Skin of body (tissue), 1 donor: ENCODE measurements at regions not wholly inside any gene's neighbourhood (a gene's known extent, or its start where the extent isn't known, plus 50 kb on each side); places are given as distances from the start of the nearest gene placed in this dataset.
A peak's percentile ranks its signal among the peaks of the same experiment; 100 is the strongest.

Experiments
- DNase-seq: peaks from one replicate; lab custom pipeline; 2025; lab: John Stamatoyannopoulos, UW

DNA sequence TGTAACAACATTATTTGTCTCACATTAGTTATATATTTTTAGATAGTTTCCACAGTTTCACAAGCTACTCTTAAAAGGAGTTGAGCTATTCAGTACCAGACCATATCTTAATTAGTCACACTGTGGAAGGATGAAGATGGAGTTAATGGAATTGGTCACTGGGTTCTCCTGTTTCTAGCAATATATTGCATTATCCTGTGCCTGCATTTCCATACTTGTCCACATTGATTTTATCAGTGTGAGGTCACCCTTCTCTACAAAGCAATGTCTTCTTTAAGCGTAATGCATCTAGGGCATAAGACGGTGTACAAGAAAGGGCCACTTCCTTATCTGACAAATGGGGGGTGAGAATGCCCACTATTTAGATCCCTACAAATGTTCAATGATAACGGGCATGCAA, 216.8 kb upstream of the TANK start:
- no peak for DNase-seq

DNA sequence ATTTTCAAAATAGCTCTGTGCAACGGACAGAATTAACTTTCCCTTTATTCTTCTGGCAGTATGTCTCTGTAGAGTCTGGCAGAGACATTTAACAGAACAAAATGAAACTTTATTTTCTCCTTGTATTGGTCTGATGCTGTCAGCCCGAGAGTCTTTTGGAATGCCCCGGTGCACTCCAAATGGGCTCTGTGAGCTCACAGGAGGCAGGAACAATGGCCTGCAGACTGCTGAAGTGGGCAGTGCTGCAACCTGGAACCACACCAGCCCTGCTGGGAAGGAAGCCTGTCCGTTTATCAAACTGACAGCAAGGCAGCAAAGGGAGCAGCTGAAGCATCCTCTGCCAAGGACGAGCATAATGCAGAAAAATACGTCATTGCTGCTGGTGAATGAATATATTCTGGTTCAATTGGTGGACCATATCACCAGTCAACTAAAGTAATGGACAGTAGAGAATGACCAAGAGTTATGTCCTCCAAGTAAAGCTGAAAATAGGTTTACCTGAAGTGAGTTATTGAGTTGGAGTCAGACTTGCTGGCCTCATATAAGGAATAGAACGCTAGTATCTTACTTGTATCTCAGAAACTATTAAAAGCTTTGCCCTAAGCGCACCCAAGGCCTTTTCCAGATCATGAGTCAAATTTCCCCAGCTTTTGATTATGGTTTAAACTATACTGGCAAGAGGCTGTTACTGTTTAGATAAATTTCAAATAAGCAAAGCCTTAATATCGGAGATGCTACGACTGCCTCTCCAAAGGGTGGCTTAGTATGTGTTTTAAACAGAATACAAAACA, 207.6 kb upstream of the TANK start:
- DNase-seq: peak; percentile 31

DNA sequence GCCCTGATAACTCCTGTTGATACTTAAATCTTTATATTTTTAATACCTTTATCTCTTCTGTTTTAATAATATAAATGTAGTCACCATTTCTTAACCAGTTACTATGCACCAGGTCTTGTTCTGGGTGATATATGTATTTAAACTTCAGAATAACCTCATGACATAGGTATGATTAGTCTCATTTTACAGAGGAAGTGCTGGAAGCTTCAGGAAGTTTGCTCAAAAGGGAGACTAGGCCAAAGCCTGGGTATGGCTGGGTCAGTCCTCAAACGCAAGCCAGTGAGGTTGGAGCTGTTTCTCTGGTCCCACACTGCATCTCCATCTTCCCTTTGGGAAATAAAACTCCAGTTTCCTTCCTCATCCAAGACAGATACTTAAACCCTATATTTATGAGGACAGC, 204.7 kb upstream of the TANK start:
- no peak for DNase-seq

DNA sequence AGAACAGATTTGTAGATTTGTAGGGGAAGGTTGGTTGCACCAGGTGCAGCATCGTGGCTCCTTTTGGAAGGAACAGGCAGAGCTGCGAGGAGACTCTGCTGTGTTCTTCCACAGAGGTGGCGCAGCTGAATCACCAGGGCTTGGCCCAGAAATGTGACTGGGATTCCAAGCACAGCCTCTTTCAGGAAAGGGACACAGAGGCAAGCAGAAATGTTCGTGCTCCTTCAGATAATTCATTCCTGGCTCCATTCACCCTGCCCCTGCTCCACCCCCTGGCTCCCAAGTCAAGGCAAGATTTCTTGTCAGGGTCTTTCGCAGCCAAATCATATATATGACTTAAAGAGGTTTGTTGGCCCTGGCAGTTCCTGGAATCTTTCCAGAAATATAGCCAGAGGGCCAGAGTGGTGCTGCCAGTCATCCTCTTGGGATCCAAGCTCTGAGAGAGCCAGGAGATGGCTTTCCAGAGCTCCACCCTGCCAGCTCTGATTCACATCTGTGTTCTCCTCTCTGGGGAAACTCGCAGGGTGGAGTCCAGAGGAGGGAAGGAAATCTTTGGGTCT, 203.9 kb upstream of the TANK start:
- DNase-seq: no peak

DNA sequence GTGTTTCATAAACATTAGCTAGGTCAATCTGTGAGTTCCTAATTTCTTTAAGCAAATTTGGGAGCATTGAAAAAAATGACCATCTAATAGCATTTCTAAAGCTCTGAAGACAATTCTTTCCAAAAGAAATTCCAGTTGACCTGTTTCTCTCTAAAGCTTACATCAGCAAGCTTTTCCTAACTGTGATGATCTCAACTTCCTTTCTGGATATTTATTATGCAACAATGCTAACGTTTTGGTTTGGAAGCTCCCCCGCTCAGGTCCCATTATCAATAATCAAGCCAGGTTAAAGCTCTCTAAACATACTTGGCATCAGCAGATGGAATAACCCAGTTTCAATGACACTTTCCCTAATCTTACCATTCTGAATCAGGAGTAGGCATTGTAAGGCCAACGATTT, 196.3 kb upstream of the TANK start:
- DNase-seq: no peak

DNA sequence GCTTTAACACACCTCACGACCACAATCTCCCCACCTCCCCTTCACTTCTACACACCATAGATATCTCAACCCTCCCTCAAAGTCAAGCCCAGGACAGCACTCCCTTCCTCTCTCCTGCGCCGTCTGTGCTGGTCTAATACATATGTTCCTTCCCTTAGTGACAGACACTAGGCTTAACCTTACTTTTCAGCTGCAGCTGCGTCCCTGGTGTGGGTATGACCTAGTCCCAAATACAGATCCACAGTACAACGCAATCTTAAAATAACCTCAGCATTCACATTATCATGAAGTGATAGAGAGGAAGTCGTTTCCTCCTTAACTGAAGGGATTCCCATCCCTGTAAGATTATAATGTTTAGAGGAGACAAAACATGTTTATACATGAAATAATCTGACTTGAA, 192.7 kb upstream of the TANK start:
- no peak for DNase-seq

DNA sequence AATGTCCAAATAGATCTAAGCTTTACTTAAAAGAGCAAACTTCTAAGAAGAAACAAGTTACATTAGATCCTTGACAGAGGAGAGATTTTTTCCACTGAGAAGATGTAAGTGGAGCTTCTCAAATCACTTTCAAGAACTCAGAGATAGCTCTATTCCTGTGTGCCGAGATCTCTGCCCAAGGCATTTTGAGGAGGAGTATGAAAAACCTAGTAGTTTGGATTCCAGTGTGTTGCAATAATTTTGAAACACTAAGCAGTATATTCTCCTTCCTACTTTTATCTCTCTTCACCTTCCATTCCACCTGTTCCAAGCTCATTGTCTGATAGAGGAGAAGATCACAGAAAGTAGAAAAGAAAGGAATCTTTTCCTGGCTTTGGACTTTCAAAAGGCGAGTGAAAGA, 192.0 kb upstream of the TANK start:
- no peak for DNase-seq

DNA sequence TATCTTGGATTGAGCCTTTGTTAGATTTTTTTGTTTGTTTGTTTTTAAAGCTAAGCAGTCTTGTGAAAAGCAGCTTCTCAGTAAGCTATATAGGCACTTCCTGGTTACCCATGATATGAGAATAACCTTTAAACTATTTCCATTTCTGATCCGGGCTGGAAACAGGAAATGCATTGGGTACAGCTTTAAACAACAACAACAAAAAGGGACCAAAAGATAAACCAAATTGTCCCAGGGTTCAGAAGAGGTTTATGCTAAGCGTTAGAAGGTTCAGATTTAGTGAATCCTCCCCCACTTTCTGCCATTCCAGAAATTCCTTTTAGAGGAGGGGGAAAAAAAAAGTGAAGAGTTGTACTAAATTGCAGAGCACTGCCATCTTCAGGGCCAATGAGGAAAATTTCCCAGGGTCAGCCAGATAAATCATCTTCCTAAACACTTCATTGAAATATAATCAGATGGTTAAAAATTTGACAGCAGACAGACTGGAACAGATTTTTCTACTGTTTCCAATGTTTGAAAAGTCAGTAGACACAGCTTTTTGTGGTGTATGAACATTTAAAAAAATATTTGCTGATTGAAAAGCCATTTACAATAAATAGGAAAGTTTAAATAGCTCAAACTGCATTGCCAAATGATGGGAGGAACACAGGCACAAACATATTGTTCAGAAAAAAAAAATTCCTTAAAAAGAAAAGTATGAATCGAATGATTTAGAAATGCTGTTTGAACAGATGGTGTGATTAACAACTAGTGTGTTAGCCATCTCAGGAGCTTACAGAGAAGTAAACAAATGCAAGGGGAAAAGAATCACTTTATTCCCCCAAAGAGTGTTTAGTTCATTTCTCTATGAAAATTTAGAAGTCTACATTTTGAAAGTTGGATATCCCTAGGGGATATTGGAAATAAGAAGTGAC, 189.9 kb upstream of the TANK start:
- DNase-seq: peak; percentile 93

DNA sequence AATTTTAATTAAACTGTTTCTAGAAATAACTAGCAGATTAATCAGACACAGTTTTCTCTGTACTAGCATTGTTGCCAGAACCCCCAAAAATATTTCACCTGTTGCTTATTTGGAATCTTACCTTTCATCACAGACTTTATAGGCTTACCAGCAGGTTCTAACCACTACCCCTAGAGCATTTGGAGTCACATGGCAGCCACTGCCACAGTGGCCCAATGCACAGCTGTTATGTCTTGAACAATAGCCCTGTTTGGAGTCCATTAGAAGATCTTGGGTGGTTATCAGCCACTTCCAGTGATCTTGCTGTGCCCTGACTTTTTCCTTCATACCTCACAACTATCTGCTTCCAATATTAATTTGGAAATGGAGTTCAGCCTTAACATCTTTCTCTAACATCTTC, 186.2 kb upstream of the TANK start:
- no peak for DNase-seq

DNA sequence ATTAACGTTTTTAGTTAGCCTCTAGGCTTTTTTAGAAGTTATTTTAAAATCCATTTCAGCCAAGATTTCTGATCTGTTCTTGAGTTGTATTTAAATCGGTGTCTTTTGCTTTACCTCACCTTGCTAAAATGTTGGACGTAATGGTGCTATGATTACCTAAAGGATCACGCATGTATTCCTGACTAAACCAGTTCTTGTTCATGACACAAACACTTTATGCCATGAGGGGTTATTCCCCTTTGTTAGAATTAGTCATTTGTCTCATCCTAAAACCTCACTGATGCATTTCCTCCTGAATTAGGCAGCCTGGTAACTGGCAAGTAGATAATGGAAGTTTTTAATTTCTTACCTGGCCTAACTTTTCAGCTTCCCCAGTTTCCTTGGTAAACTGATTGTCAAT, 185.4 kb upstream of the TANK start:
- no peak for DNase-seq

DNA sequence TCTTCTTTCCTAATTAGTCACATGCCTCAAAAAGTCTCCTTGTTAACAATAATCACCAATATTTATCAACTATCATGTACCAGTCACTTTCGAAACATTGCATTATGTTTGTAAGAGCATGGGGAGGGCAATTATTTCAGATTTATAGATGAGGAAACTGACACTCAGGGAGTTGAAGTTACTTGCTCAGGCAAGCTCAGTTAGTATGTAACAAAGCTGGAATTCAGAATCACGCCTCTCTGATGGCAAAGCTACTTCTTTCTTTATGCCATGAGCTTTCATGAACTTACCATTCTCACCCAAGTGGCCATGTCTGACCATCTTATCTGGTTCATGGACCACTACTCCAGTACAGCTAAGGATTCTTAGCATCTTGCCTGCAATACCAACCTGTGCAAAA, 183.4 kb upstream of the TANK start:
- DNase-seq: no peak

DNA sequence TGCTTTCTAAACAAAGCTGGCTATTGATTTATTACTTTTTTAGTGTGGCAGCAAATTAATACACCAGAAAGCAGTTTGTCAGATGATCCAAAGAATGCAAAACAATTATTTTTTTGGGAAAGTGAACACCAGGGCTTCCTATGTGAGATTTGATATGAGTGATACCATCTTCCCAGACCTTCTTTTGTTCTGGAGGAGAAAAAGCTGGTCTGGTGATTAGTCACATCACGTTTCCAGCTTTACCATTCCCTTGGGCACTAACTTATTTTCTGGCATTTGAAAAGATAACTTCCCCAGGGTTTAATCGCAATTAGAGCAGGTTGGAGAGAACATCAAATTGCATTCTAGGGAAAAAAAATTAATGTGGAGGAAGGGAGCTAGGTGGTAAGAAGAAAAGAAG, 182.9 kb upstream of the TANK start:
- no peak for DNase-seq

DNA sequence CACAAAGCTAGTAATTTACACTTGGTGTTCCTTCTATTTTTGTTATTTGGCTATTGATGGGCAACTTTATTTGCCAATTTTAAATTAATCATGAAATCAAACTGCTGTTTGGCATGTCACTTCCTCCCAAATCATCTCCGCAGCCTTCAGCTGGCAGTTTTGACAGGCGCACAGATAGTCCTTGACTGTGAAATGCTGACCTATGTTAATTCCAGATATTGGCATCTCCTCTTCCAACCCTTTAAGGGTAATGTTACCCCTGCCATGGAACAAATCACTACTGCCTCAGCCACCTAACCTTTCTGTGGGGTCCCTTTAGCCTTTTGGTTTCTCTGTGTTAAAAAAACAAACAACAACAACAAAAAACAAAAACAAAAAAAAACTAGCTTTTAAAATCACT, 182.4 kb upstream of the TANK start:
- DNase-seq: no peak

DNA sequence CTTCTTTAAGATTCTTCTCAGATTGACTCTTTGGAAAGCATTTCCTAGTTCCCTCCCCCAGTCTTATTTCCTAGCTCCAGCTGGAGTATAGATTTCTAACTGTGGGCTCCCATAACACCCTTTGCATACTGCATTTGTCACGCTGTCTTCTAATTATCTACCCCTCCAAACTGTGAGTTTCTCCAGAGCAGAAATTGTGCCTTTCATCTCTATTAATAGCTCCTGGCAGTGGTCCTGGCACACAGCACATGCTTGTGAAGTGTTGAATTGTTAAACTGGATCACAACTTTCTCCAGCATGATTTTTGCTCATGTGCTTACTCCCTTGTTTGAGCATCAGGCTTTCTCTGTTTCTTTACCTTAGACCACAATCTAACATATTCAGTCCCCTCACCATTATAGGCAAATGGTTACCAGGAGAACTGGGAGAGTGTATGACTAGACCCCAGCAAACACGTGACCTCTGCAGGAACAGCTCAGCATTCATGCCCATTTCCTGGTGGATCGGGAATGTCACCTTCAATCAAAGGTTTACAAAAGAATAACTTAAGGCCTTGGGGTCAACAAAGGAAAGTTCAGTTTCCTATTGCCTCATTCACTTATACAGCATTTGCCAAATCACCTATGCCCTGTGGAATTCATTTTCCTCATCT, 175.7 kb upstream of the TANK start:
- DNase-seq: peak; percentile 21

DNA sequence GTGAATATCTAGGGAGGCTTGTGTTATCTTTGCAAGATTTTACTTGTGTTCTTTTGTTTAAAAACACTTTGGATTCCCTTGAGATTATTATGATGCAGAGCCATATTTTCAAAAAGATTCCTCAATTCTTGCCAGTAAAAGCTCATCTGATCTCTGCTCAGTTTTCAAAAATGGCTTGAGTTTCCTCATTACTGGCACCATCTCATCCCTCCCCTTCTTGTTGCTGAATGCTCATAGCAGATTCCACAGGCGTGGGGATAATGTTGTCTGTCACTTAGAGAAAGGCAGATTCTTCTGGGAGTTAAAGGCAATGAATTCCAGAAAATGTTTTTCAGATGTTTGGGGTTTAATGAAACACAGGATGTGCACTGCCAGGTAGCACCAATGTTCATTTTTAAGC, 170.4 kb upstream of the TANK start:
- peak; percentile 50 for DNase-seq

DNA sequence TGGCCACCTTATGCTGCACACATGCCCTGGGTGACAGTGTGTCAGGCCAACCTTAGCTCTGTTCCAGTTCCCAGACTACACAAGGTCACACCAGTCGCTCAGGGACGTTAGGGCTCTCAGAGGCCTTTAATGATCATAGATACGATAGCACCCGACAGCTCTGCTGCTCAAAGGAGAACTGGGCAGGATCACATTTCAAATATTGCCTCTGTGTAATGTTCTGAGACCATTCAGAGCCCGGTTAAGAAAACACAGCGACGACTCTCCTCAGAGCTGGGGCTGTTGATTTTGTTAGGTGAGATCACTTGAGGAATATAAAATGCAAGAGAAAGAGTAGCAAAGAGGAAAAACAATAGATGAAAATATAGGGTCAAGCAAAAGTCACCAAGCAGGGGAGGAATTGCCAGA, 166.6 kb upstream of the TANK start:
- no peak for DNase-seq

DNA sequence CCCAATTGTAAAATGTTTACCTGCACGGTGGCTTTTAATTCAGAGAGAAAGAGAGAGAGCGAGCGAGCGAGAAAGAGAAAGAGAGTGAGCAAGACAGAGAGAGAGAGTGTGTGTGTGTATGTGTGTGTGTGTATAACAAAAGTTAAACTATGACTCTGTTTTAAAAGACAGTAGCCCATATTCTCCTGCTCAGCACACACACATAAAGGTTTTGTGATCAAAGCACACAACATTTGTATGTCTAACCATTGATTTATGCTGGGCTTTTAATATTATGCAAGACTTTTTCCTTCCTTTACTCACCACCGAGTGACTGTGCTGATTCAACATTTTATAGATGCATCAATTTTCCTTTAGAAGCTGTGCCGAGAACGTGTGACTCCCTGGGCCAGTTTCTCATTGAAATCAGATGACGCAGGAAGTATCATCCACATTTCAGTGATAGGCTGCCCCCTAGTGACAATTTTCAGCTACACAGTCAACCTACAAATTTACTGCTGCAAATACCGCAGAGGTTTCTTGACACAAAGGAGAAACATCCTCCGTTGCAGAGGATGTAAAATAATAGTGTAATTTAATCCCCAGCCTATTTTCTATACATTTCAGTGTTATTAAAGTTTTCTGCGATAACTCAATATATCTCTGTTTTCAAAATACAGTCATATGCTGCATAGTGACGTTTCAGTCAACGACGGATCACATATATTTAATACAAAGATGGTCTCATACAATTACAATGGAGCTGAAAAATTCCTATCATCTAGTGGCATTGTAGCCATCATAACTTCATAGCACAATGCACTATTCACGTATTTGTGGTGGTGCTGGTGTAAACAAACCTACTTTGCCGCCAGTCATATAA, 165.9 kb upstream of the TANK start:
- peak; percentile 90 for DNase-seq

DNA sequence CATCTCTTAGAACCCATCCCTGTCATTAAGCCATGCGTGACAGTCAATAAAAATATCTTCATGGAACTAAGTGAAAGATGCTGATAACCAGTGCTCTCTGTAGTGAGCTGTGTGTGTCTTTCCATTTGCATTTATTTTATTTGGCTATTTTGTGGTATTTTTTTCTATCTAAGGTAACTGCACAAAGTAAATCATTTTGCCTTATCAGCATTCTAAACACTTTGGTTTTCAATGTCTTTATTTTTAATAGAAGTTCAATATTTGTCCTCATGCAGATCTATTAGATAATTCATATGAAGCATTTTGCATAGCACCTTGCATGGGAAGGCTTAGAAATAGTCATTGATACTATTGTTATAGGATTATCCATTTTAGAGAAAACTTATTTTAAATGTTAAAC, 163.6 kb upstream of the TANK start:
- DNase-seq: no peak

DNA sequence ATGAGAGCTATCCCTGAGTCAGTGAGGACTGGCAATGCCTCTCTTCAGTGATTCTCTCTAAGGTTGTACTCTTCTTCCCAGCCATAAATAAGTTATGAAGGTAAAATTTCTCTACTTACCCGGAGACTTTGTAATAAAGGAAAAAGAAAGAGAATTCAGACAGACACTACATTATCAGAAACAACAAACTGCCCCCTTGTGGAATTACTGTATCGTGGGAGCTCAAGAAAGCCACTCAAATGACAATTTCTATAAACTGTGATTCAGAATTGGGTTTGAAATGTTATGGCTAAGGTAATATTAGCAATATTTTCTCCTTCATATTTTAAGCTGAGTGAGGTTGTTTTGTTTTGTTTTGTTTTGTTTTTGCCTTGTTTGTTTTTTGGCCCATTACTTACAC, 155.8 kb upstream of the TANK start:
- DNase-seq: no peak

DNA sequence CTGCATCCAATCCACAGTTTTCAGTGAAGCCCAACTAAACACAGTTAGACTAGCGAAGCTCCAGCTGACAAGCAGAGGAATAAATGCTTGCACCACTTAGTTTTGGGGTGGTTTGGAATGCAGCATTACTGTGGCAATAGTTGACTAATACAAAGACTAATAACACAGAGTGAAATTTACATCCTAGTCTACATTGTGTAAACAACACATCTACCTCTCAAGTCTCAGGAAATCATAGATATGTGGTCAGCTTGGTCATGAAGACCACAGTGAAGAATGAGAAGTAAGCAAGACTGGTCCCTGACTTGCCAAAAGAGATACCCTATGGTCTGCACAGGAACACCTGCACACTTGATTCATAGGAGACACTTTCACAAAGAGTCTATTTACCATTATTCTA, 155.1 kb upstream of the TANK start:
- DNase-seq: no peak

DNA sequence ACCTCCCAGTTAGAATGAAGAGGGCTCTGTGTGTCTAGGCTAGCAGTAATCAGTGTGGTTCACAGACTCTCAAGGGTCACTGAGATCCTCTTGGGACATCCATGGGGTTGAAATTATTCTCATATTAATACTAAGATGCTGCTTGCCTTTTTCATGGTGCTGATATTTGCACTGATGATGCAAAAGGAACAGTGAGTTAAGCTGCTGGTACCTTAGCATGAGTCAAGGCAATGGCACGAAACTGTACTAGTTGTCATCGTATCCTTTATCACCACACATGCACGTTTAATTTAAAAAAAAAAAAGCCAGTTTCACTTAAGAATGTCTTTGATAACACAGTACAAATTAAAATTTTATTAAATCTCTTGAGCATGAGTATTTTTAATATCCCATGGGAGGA, 151.9 kb upstream of the TANK start:
- DNase-seq: no peak
